GM12874 (cell line): ENCODE measurements at regions not wholly inside any gene's neighbourhood (a gene's known extent, or its start where the extent isn't known, plus 50 kb on each side); places are given as distances from the start of the nearest gene placed in this dataset.

Experiments used
- TF ChIP-seq, protein P1 (sequence below): IDR thresholded peaks from 2 replicates; pipeline ENCODE4 v1.5.1; 2011; ENCODE audit warnings: low read depth, mild to moderate bottlenecking, control low read depth, low read length, moderate library complexity; ENCODE audit not compliant: insufficient read depth

DNA sequence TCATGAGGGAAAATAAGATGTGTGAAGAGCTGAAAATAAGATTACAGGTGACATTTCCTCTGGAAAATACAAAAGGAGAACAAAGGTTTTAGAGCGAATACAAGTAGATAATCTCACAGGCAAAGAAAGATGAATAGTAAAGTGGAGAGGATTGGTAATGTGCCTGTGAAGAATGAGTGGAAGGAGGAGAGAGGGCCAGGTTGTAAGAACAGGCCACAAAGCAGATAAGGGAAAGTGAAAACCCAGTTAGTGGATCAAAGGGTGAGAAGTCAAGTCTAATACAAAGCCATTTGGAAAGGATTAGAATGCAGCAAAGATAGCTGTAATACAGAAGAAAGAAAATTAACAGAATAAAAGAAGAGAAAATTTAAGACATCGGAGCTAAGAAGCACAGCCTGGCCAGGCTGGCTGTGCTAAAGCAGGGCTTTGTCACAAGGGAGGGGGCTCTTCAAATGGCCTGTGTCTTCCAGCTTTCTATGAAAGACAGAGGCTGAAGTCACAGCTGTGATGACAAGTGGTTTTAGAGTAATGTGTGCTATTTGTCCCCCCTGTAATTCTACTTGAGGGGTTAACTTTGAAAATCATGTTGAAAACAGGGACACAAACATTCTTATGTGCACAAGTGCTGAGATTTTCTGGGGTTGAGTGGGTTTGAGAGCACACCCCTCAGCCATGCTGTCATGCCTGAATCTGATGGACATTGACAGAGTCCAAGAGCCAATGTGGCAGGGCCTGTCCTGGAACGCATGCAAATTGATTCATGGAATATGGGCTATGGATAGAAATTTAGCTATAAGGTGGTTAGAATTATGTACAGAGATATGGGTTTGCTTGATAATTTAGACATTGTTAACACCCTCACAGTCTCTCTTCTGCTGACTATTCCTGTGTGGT, 344.5 kb upstream of the NAV3 start:
- TF ChIP-seq, protein P1, sequence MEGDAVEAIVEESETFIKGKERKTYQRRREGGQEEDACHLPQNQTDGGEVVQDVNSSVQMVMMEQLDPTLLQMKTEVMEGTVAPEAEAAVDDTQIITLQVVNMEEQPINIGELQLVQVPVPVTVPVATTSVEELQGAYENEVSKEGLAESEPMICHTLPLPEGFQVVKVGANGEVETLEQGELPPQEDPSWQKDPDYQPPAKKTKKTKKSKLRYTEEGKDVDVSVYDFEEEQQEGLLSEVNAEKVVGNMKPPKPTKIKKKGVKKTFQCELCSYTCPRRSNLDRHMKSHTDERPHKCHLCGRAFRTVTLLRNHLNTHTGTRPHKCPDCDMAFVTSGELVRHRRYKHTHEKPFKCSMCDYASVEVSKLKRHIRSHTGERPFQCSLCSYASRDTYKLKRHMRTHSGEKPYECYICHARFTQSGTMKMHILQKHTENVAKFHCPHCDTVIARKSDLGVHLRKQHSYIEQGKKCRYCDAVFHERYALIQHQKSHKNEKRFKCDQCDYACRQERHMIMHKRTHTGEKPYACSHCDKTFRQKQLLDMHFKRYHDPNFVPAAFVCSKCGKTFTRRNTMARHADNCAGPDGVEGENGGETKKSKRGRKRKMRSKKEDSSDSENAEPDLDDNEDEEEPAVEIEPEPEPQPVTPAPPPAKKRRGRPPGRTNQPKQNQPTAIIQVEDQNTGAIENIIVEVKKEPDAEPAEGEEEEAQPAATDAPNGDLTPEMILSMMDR, result no peak

DNA sequence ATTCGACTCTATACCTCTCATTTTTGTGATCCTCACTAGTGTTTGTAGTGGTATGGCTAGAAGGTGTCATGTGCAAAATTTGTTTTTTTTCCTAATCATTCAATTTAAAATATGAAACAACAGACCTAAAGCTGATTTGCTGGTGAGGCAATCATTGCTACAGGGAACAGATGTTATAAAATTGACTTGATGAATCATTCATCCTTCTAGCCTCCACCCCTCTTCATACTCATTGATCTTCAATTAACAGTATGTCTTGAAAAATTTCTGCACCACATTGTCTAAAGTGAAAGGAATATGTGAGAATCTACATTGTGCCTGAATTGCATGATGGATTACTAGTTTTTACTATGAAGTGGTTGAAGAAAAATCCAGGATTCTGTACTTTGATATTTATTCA, 349.0 kb upstream of the NAV3 start:
- TF ChIP-seq, protein P1, result no peak

DNA sequence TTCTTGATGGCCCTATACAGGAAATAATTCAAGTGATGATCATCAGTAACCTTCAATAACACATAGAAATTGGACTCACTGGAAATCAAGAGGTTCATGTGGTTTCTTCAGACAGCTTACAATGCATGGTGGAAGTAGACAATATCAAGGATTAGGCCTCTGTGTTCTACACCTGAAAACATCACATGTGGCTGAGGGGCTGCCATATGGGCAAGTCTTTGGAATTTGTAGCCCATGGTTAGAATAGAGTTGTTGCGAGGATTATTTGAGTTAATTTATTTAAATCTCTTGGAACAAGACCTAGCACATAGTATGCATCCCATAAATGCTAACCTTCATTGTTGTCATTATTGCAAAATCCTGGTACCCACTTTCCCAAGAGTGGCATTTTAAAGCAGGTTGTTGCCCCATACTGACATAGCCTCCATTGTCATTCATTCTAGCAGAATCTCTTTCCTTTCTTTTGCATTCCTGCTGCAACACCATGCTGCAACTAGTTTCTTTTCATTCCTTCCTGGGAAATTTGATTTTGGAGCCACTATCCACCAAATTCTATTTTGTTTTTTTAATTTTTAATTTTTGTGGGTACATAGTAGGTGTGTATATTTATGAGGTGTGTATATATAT, 352.7 kb upstream of the NAV3 start:
- TF ChIP-seq, protein P1, result no peak

DNA sequence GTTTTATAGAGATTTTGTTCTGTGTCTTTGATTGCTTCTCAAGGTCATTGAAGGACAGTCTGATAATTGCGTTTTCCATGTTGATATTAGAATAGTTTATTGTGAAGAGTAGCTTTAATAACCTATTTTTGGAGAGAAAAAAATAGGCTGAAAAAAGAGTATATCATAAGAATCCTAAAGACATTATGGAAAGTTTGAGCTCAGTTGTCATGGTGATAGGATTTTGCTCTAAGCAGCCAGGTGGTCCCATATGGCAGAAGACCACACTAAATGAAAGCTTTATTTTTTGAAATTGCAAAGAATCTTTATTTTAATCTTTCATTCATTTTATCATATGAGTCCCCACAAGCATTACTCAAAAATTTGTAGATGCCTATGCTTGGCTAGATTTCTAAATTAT, 358.9 kb upstream of the NAV3 start:
- TF ChIP-seq, protein P1, result no peak

DNA sequence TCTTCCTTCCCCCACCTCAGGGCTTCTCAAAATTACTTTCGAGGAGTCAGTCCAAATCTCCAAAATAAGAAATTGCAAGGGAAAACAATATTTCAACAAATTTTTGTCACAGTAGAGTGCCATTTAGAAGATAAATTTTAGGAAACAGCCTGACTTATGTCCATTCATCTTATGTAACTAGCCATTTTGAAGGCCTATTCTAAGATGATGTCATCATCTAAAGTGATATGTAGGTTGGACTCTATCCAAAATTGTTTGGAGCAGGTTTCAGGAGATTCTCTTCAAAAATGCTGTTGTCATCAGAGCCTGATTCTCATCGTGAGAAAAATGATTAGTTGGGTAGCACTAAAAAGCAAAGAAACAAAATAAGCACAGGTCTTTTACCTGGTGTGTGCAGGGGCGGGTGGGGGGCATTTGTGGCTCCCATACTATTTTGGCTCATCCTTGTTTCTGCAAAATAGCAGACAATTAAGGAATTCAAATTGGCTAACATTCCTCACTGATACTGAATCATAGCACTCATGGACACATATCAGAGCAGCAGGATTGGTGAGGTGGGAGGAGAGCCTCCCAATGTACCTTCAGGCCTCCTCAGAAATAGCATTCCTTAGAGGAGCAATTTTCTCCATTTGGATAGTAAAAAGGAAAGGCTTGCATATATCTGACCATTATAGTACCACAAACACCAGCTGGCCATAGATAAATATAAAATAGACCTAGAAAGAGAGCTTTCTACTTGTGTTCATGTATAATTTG, 360.9 kb upstream of the NAV3 start:
- TF ChIP-seq, protein P1, result no peak

DNA sequence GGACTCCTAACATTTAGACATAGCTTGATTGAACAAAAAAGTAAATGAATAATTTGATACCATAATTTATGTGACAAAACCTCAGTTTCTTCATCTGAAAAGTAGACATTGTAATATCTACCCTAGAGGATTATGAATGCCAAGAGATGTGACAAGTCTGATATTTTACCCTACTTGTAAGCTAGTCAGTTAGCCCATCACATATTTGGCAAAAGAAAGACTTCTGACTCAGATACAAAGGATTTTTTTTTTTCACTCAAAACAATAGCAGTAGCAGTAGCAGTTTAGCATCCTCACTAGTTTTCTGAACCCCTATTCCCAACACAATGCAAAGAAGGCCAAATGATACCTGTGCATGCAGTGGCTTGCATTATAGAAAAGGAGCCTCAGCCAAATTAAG, 377.3 kb upstream of the E2F7 start:
- TF ChIP-seq, protein P1, result no peak

DNA sequence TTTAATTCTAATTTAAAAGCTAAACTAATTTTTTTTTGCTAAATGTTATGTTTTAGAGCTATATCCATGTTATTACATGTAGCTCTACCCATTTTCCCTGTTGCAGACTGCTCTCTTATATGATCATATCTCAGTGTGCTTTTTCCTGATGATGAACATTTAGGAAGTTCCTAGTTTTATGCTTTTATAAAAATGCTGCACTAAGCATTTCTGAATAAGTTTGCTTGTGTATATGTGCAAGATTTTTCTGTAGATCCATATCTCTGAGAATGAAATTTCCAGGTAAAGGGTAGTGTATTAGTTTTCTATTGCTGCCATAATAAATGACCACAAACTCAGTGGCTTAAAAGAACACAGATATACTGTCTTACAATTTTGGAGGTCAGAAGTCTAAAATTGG, 374.4 kb upstream of the E2F7 start:
- TF ChIP-seq, protein P1, result no peak
